IMR-90 (cell line): ENCODE measurements at regions not wholly inside any gene's neighbourhood (a gene's known extent, or its start where the extent isn't known, plus 50 kb on each side); places are given as distances from the start of the nearest gene placed in this dataset.

Experiments used
- CHD1 ChIP-seq: IDR thresholded peaks from 2 replicates; pipeline ENCODE4 v1.6.1; 2012; ENCODE audit warnings: low read depth, low read length, improper control_type of control experiment
- CTCF ChIP-seq: conservative IDR thresholded peaks from 2 replicates; pipeline ENCODE4 v1.5.1; 2012; ENCODE audit warnings: mild to moderate bottlenecking, low read depth, low read length, improper control_type of control experiment
- ELK1 ChIP-seq: fragments of 150-350 bp; IDR thresholded peaks from 2 replicates; pipeline ENCODE4 v1.6.1; 2016; ENCODE audit warnings: low read depth, mild to moderate bottlenecking, low read length, moderate library complexity, borderline replicate concordance
- MAFK ChIP-seq: IDR thresholded peaks from 2 replicates; pipeline ENCODE4 v1.6.1; 2012; ENCODE audit warnings: low read depth, low read length, improper control_type of control experiment
- MXI1 ChIP-seq: IDR thresholded peaks from 2 replicates; pipeline ENCODE4 v1.6.1; 2012; ENCODE audit warnings: low read depth, mild to moderate bottlenecking, low read length, moderate library complexity, borderline replicate concordance
- POLR2A ChIP-seq: IDR thresholded peaks from 2 replicates; pipeline ENCODE4 v1.6.1; 2012; ENCODE audit warnings: mild to moderate bottlenecking, low read depth, low read length
- RAD21 ChIP-seq: IDR thresholded peaks from 2 replicates; pipeline ENCODE4 v1.6.1; 2012; ENCODE audit warnings: low read length, improper control_type of control experiment
- RCOR1 ChIP-seq: IDR thresholded peaks from 2 replicates; pipeline ENCODE4 v1.6.1; 2012; ENCODE audit warnings: mild to moderate bottlenecking, low read length, improper control_type of control experiment; ENCODE audit not compliant: insufficient replicate concordance
- RFX5 ChIP-seq: IDR thresholded peaks from 2 replicates; pipeline ENCODE4 v1.8.0; 2012; ENCODE audit warnings: low read depth, mild to moderate bottlenecking, low read length, moderate library complexity
- SMC3 ChIP-seq: fragments of 150-350 bp; IDR thresholded peaks from 2 replicates; pipeline ENCODE4 v1.6.1; 2016; ENCODE audit warnings: low read depth, mild to moderate bottlenecking, antibody characterized with exemption, low read length, moderate library complexity

DNA sequence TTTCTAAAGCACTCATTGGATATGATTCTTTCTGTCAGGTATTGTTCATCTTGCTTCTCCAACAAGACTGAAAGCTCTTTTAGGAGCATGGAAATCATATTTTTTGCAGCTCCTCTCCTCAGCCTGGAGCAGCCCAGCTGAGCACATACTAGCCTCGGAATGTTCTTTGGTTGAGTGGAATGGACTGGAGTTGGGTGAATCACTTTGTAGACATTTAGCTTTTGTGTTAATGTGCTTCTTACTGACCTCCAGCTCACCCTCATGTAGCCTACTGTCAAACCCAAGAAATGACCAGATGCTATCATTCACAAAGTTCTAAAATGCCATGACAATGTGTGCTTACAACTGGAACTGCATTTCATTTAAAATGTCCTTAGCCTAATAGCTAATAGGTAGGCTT, 161.1 kb downstream of the NUAK1 start:
- TF ChIP-seq CTCF (no peak), CHD1 (no peak), ELK1 (no peak), POLR2A (no peak), RCOR1 (no peak), SMC3 (peak; percentile 15; the same call in 1 of the 2 replicates), MAFK (peak; percentile 7; the same call in 1 of the 2 replicates), RAD21 (peak; percentile 32), MXI1 (no peak), RFX5 (no peak)
